Vagina (tissue), 2 donors: ENCODE measurements at regions not wholly inside any gene's neighbourhood (a gene's known extent, or its start where the extent isn't known, plus 50 kb on each side); places are given as distances from the start of the nearest gene placed in this dataset.

Experiments
- CTCF ChIP-seq, 3 experiments: fragments of 450-650 bp in 2 of 3; fragments of 200-600 bp in 1 of 3; sonication (generic) in 1 of 3; IDR thresholded peaks; one replicate each; pipeline ENCODE4 v1.5.1; 2017 to 2019; ENCODE audit warnings: antibody characterized with exemption in 3 of 3, mild to moderate bottlenecking in 2 of 3, moderate library complexity in 2 of 3
- POLR2A ChIP-seq, 2 donors: fragments of 450-650 bp; IDR thresholded peaks; one replicate each; pipeline ENCODE4 v1.6.1; 2017; ENCODE audit warnings: antibody characterized with exemption in 2 of 2, mild to moderate bottlenecking in 2 of 2, moderate library complexity in 2 of 2
- POLR2AphosphoS5 ChIP-seq, 2 donors: sonication (generic); formaldehyde crosslinking; IDR thresholded peaks; one replicate each; pipeline ENCODE4 v1.9.0; 2017; ENCODE audit warnings: antibody characterized with exemption in 2 of 2, mild to moderate bottlenecking in 2 of 2, low read depth in 1 of 2; ENCODE audit not compliant: insufficient read depth in 1 of 2

GRCh38 chr4:38581426-38582106 is 82.4 kb upstream of the KLF3 start:
- TF ChIP-seq POLR2A (IDR thresholded peaks at IDR 0.05) (no peak), CTCF (IDR thresholded peaks at IDR 0.05) (no peak), POLR2AphosphoS5 (IDR thresholded peaks at IDR 0.05; ENCODE audit: insufficient read depth in 1 of 2, low read depth in 1 of 2) (no peak)
